ENCODE measurements at regions not wholly inside any gene's neighbourhood (a gene's known extent, or its start where the extent isn't known, plus 50 kb on each side); places are given as distances from the start of the nearest gene placed in this dataset.

DNA sequence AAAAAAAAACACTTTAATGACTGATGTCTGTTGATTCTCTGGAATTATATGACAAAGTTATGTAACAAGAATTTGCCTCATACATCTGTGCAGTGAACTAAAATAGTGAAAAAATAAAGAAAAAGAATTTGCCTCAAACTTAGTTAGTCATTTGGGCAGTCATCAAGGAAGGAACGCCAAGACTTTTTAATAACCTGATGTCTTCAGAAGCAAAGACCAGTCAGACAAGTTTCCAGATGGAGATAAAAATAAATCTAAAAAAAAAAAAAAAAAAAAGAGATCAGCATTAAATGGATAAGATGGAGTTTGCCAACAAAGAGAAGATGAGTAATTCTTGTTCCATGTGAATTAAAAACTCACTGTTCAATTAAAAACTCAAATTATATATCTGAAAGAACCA lies 52.3 kb upstream of the JMY start:
- TF ChIP-seq, protein P1, sequence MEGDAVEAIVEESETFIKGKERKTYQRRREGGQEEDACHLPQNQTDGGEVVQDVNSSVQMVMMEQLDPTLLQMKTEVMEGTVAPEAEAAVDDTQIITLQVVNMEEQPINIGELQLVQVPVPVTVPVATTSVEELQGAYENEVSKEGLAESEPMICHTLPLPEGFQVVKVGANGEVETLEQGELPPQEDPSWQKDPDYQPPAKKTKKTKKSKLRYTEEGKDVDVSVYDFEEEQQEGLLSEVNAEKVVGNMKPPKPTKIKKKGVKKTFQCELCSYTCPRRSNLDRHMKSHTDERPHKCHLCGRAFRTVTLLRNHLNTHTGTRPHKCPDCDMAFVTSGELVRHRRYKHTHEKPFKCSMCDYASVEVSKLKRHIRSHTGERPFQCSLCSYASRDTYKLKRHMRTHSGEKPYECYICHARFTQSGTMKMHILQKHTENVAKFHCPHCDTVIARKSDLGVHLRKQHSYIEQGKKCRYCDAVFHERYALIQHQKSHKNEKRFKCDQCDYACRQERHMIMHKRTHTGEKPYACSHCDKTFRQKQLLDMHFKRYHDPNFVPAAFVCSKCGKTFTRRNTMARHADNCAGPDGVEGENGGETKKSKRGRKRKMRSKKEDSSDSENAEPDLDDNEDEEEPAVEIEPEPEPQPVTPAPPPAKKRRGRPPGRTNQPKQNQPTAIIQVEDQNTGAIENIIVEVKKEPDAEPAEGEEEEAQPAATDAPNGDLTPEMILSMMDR (conservative IDR thresholded peaks at IDR 0.05; ENCODE audit: low read length): no peak
- TF ChIP-seq EZH2phosphoT487 (IDR thresholded peaks at IDR 0.05; ENCODE audit: borderline replicate concordance): no peak

All from Loucy (cell line).